Endothelial cell of umbilical vein (primary cell): ENCODE measurements at regions not wholly inside any gene's neighbourhood (a gene's known extent, or its start where the extent isn't known, plus 50 kb on each side); places are given as distances from the start of the nearest gene placed in this dataset.

Source experiments
- CTCF ChIP-seq, 2 donors: IDR thresholded peaks; 1 replicate in 1 of 2; 2 replicates in 1 of 2; pipeline ENCODE4 v1.5.1; 2011; ENCODE audit warnings: low read length in 2 of 2, mild to moderate bottlenecking in 2 of 2, moderate library complexity in 2 of 2, control low read depth in 1 of 2, inconsistent platforms in 1 of 2, low read depth in 1 of 2; ENCODE audit not compliant: insufficient read depth in 1 of 2; ENCODE audit errors: extremely low read depth in 1 of 2
- EZH2 ChIP-seq: IDR thresholded peaks from 2 replicates; pipeline ENCODE4 v1.6.1; 2012; ENCODE audit warnings: borderline replicate concordance, low read depth, mild to moderate bottlenecking, moderate library complexity, low read length, inconsistent platforms; ENCODE audit not compliant: severe bottlenecking
- FOS ChIP-seq: IDR thresholded peaks from 2 replicates; pipeline ENCODE4 v1.6.1; 2011; ENCODE audit warnings: mild to moderate bottlenecking, low read length, moderate library complexity, borderline replicate concordance; ENCODE audit not compliant: insufficient read depth
- GATA2 ChIP-seq: IDR thresholded peaks from 2 replicates; pipeline ENCODE4 v1.7.0; 2011; ENCODE audit warnings: low read depth, mild to moderate bottlenecking, moderate library complexity, mixed read lengths, low read length; ENCODE audit not compliant: insufficient read length, insufficient read depth
- MAX ChIP-seq: IDR thresholded peaks from 2 replicates; pipeline ENCODE4 v1.6.1; 2011; ENCODE audit not compliant: insufficient read depth, insufficient read length
- MYC ChIP-seq: IDR thresholded peaks from one replicate; pipeline ENCODE4 v1.6.1; 2011; ENCODE audit warnings: mild to moderate bottlenecking, low read depth, low read length
- POLR2A ChIP-seq: IDR thresholded peaks from 2 replicates; pipeline ENCODE4 v1.6.1; 2012; ENCODE audit warnings: low read depth, mild to moderate bottlenecking, control low read depth, low read length
- POLR2AphosphoS5 ChIP-seq: IDR thresholded peaks from 2 replicates; pipeline ENCODE4 v1.6.1; 2012; ENCODE audit warnings: low read depth, mild to moderate bottlenecking, control low read depth, low read length, moderate library complexity; ENCODE audit not compliant: insufficient read depth

- TF ChIP-seq EZH2 (no peak), MAX (no peak), POLR2A (no peak), CTCF (IDR thresholded peaks at IDR 0.05; ENCODE audit: extremely low read depth in 1 of 2, insufficient read depth in 1 of 2, low read depth in 1 of 2, low read length in 2 of 2) (no peak), POLR2AphosphoS5 (no peak), MYC (no peak), FOS (no peak), GATA2 (no peak)
Observed at GRCh38 chr5:174852143-174852542, 127.8 kb downstream of the MSX2 start.
